Liver (tissue), 3 donors: ENCODE measurements at regions not wholly inside any gene's neighbourhood (a gene's known extent, or its start where the extent isn't known, plus 50 kb on each side); places are given as distances from the start of the nearest gene placed in this dataset.

Experiments used
- EGR1 ChIP-seq, 2 donors: IDR thresholded peaks; 2 replicates each; pipeline ENCODE4 v1.6.1; 2016 to 2018; ENCODE audit warnings: antibody characterized with exemption in 2 of 2, low read depth in 2 of 2
- HNF4G ChIP-seq: IDR thresholded peaks from 2 replicates; pipeline ENCODE4 v1.6.1; 2016; ENCODE audit warnings: antibody characterized with exemption
- JUND ChIP-seq, 2 donors: IDR thresholded peaks; 2 replicates each; pipeline ENCODE4 v1.6.1; 2016; ENCODE audit warnings: antibody characterized with exemption in 2 of 2
- RAD21 ChIP-seq, 2 donors: IDR thresholded peaks; 2 replicates each; pipeline ENCODE4 v1.6.1; 2016; ENCODE audit warnings: antibody characterized with exemption in 2 of 2, mild to moderate bottlenecking in 2 of 2
- TAF1 ChIP-seq: conservative IDR thresholded peaks from 2 replicates; pipeline ENCODE4 v1.6.1; 2016; ENCODE audit warnings: antibody characterized with exemption, mild to moderate bottlenecking
- TF ChIP-seq, protein P1 (sequence below): IDR thresholded peaks from 2 replicates; pipeline ENCODE4 v1.6.1; 2016; ENCODE audit warnings: antibody characterized with exemption
- TF ChIP-seq, protein P2 (sequence below): fragments of 150-350 bp; IDR thresholded peaks from 2 replicates; pipeline ENCODE4 v1.5.1; 2017; ENCODE audit warnings: improper control_type of control experiment, low read depth, low read length; ENCODE audit not compliant: missing input control
- TF ChIP-seq, protein P3 (sequence below): IDR thresholded peaks from 2 replicates; pipeline ENCODE4 v1.6.1; 2016; ENCODE audit warnings: antibody characterized with exemption
- TF ChIP-seq, protein P4 (sequence below): IDR thresholded peaks from 2 replicates; pipeline ENCODE4 v1.6.1; 2016; ENCODE audit warnings: antibody characterized with exemption
- donor health status: healthy.
- donor health status: healthy.

DNA sequence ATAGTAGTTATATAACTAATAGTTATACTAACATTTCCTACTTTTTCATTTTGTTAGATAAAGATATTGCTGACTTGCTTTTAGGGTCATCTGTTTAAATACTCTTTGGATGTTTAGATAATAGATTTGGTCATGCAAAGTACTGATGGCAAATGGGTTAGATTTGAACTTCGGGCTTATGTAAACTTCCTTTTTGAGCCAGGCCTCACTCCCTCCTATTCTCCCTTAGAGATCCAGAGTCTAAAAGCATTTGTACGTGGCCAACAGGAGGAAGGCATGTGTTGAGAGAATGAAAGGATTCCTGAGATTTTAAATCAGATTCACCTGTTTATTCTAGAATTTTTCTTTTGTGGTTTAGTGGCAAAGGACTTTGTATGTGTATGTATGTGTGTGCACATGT, 106.4 kb upstream of the GBE1 start:
- TF ChIP-seq TAF1, result no peak
- TF ChIP-seq, protein P1, sequence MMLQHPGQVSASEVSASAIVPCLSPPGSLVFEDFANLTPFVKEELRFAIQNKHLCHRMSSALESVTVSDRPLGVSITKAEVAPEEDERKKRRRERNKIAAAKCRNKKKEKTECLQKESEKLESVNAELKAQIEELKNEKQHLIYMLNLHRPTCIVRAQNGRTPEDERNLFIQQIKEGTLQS, result no peak
- TF ChIP-seq, protein P2, sequence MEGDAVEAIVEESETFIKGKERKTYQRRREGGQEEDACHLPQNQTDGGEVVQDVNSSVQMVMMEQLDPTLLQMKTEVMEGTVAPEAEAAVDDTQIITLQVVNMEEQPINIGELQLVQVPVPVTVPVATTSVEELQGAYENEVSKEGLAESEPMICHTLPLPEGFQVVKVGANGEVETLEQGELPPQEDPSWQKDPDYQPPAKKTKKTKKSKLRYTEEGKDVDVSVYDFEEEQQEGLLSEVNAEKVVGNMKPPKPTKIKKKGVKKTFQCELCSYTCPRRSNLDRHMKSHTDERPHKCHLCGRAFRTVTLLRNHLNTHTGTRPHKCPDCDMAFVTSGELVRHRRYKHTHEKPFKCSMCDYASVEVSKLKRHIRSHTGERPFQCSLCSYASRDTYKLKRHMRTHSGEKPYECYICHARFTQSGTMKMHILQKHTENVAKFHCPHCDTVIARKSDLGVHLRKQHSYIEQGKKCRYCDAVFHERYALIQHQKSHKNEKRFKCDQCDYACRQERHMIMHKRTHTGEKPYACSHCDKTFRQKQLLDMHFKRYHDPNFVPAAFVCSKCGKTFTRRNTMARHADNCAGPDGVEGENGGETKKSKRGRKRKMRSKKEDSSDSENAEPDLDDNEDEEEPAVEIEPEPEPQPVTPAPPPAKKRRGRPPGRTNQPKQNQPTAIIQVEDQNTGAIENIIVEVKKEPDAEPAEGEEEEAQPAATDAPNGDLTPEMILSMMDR, result no peak
- TF ChIP-seq JUND (IDR thresholded peaks at IDR 0.05), result no peak
- TF ChIP-seq RAD21 (IDR thresholded peaks at IDR 0.05), result no peak
- TF ChIP-seq, protein P3, sequence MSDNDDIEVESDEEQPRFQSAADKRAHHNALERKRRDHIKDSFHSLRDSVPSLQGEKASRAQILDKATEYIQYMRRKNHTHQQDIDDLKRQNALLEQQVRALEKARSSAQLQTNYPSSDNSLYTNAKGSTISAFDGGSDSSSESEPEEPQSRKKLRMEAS, result no peak
- TF ChIP-seq EGR1 (IDR thresholded peaks at IDR 0.05; ENCODE audit: low read depth in 2 of 2), result no peak
- no peak for TF ChIP-seq HNF4G
- TF ChIP-seq, protein P4, sequence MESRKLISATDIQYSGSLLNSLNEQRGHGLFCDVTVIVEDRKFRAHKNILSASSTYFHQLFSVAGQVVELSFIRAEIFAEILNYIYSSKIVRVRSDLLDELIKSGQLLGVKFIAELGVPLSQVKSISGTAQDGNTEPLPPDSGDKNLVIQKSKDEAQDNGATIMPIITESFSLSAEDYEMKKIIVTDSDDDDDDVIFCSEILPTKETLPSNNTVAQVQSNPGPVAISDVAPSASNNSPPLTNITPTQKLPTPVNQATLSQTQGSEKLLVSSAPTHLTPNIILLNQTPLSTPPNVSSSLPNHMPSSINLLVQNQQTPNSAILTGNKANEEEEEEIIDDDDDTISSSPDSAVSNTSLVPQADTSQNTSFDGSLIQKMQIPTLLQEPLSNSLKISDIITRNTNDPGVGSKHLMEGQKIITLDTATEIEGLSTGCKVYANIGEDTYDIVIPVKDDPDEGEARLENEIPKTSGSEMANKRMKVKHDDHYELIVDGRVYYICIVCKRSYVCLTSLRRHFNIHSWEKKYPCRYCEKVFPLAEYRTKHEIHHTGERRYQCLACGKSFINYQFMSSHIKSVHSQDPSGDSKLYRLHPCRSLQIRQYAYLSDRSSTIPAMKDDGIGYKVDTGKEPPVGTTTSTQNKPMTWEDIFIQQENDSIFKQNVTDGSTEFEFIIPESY, result no peak
